ENCODE measurements at regions not wholly inside any gene's neighbourhood (a gene's known extent, or its start where the extent isn't known, plus 50 kb on each side); places are given as distances from the start of the nearest gene placed in this dataset.

GRCh38 chrX:10989386-10989785 lies 121.7 kb upstream of the HCCS start:
- no peak for TF ChIP-seq CTCF (IDR thresholded peaks at IDR 0.05)
- TF ChIP-seq POLR2A (IDR thresholded peaks at IDR 0.05): no peak
